K562 (cell line): ENCODE measurements at regions not wholly inside any gene's neighbourhood (a gene's known extent, or its start where the extent isn't known, plus 50 kb on each side); places are given as distances from the start of the nearest gene placed in this dataset.

Source experiments
- ATAC-seq: fragments of 200-7000 bp; cut with Tn5 transposase; 3 replicates; pipeline ENCODE4 v1.9.1; 2020; ENCODE audit warnings: moderate library complexity
- BruUV-seq: library from RNA; stranded (reverse); fragments of 400-500 nt; replicated peaks from 2 replicates; lab custom pipeline; 2021; lab: Mats Ljungman, UMichigan
- CTCF ChIA-PET: fragments of 300-600 bp; formaldehyde crosslinking; extraction: SDS; loops from one replicate; lab custom pipeline; 2021; ENCODE audit warnings: low intra/inter-chr PET ratio; lab: Yijun Ruan, JAX
- POLR2A ChIA-PET: fragments of 300-600, 350-650 bp; sonication (Branson Sonifier 250); formaldehyde crosslinking; extraction: SDS; loops from one replicate; lab custom pipeline; 2021; ENCODE audit warnings: antibody characterized with exemption, inconsistent platforms; lab: Yijun Ruan, JAX
- DNase-seq, 4 experiments: peaks; one replicate each; pipeline versions ENCODE4 v3.0.0 to v3.0.0-alpha.2; 2011 to 2018; ENCODE audit warnings: low spot score in 3 of 4, mixed read lengths in 3 of 4; ENCODE audit errors: extremely low read depth in 1 of 4
- FAIRE-seq: peaks from 2 replicates; lab custom pipeline; 2011; peaks lifted over from hg19 to GRCh38; lab: Jason Lieb, UNC
- H2AFZ ChIP-seq: 2 replicates; pipeline ENCODE4 v1.6.0; 2011; ENCODE audit warnings: low read depth, low read length, control low read depth, inconsistent platforms
- H3K27ac ChIP-seq: fragments of 200-600 bp; 3 replicates; pipeline ENCODE4 v1.8.0; 2011; ENCODE audit warnings: low read depth, mild to moderate bottlenecking, control low read depth, inconsistent platforms, low read length, moderate library complexity, mixed read lengths; ENCODE audit errors: extremely low read depth
- H3K27me3 ChIP-seq, 2 experiments: fragments of 300-600 bp in 1 of 2; 2 replicates in 1 of 2; 3 replicates in 1 of 2; pipeline versions ENCODE4 v1.6.0 to v1.8.0; 2011; ENCODE audit warnings: inconsistent platforms in 2 of 2, low read length in 2 of 2, mild to moderate bottlenecking in 1 of 2, mixed read lengths in 1 of 2, moderate library complexity in 1 of 2; ENCODE audit not compliant: control insufficient read depth in 2 of 2, insufficient read depth in 2 of 2
- H3K36me3 ChIP-seq: fragments of 300-600 bp; 3 replicates; pipeline ENCODE4 v1.8.0; 2011; ENCODE audit warnings: mild to moderate bottlenecking, low read length, inconsistent platforms; ENCODE audit not compliant: control insufficient read depth, insufficient read depth
- H3K4me1 ChIP-seq, 2 experiments: fragments of 200-600 bp in 1 of 2; replicated peaks in 1 of 2; 2 replicates in 1 of 2; 3 replicates in 1 of 2; pipeline versions ENCODE4 v1.5.1 to v1.8.0; 2011; ENCODE audit warnings: inconsistent platforms in 2 of 2, low read length in 2 of 2, mild to moderate bottlenecking in 1 of 2, mixed read lengths in 1 of 2, moderate library complexity in 1 of 2; ENCODE audit not compliant: control insufficient read depth in 2 of 2, insufficient read depth in 2 of 2
- H3K4me2 ChIP-seq: 2 replicates; pipeline ENCODE4 v1.6.1; 2011; ENCODE audit warnings: low read length, control low read depth, inconsistent platforms, mixed read lengths; ENCODE audit not compliant: insufficient read depth
- H3K4me3 ChIP-seq: fragments of 200-600 bp; sonication (generic), shearing (Covaris generic); 2 replicates; pipeline ENCODE4 v1.5.1; 2016; ENCODE audit warnings: control low read depth, inconsistent platforms
- H3K79me2 ChIP-seq: fragments of 200-600 bp; 3 replicates; pipeline ENCODE4 v1.8.0; 2011; ENCODE audit warnings: low read length, inconsistent platforms; ENCODE audit not compliant: control insufficient read depth, insufficient read depth
- H3K9ac ChIP-seq, 2 experiments: 2 replicates each; pipeline versions ENCODE4 v1.6.0 to v1.6.1; 2011; ENCODE audit warnings: low read depth in 2 of 2, low read length in 2 of 2, control low read depth in 1 of 2, inconsistent platforms in 1 of 2, mild to moderate bottlenecking in 1 of 2, mixed read lengths in 1 of 2; ENCODE audit not compliant: insufficient read depth in 1 of 2
- H3K9me1 ChIP-seq: one replicate; pipeline ENCODE4 v1.6.0; 2011; ENCODE audit warnings: inconsistent platforms, mild to moderate bottlenecking, low read length, moderate library complexity; ENCODE audit not compliant: control insufficient read depth, insufficient read depth
- H3K9me3 ChIP-seq: replicated peaks from 2 replicates; pipeline ENCODE4 v1.5.1; 2011; ENCODE audit warnings: low read depth, low read length, inconsistent platforms; ENCODE audit not compliant: control insufficient read depth, insufficient read depth
- H4K20me1 ChIP-seq: replicated peaks from 2 replicates; pipeline ENCODE4 v1.6.1; 2011; ENCODE audit warnings: low read length, inconsistent platforms, mixed read lengths; ENCODE audit not compliant: control insufficient read depth, insufficient read depth
- CHD4 ChIP-seq: fragments of 200-600 bp; sonication (generic); IDR thresholded peaks from 3 replicates; pipeline ENCODE4 v1.6.1; 2012; ENCODE audit warnings: low read depth, mild to moderate bottlenecking, mixed read lengths, low read length, inconsistent platforms; ENCODE audit not compliant: insufficient read depth, insufficient replicate concordance, poor library complexity, severe bottlenecking
- COPS2 ChIP-seq: fragments of 450-650 bp; conservative IDR thresholded peaks from 2 replicates; pipeline ENCODE4 v1.6.1; 2016; ENCODE audit warnings: mild to moderate bottlenecking, moderate library complexity
- DPF2 ChIP-seq: fragments of 450-650 bp; IDR thresholded peaks from 2 replicates; pipeline ENCODE4 v1.6.1; 2016
- ELK1 ChIP-seq: sonication (generic); formaldehyde crosslinking; IDR thresholded peaks from 2 replicates; pipeline ENCODE4 v1.8.1; 2022; ENCODE audit warnings: missing genetic modification reagents
- ESRRB ChIP-seq: fragments of 250-450 bp; sonication (Bioruptor Pico); IDR thresholded peaks from 2 replicates; pipeline ENCODE4 v1.5.0; 2020; ENCODE audit warnings: mild to moderate bottlenecking, moderate library complexity, borderline replicate concordance
- ETS2 ChIP-seq: IDR thresholded peaks from 2 replicates; pipeline ENCODE4 v1.6.1; 2016; ENCODE audit warnings: borderline replicate concordance, missing genetic modification characterization, mild to moderate bottlenecking, moderate library complexity, missing compliant biosample characterization; ENCODE audit not compliant: poor library complexity, severe bottlenecking
- HCFC1 ChIP-seq: IDR thresholded peaks from 2 replicates; pipeline ENCODE4 v1.6.1; 2012; ENCODE audit warnings: low read depth, low read length, improper control_type of control experiment
- HDAC1 ChIP-seq, 2 experiments: fragments of 450-650 bp; IDR thresholded peaks; 2 replicates each; pipeline ENCODE4 v1.6.1; 2016 to 2017; ENCODE audit warnings: inconsistent platforms in 1 of 2, mild to moderate bottlenecking in 1 of 2, moderate library complexity in 1 of 2
- NR1H2 ChIP-seq: sonication (generic); formaldehyde crosslinking; IDR thresholded peaks from 2 replicates; pipeline ENCODE4 v1.4.0; 2020; ENCODE audit warnings: mild to moderate bottlenecking, missing genetic modification reagents
- RBM17 ChIP-seq: fragments of 200-400 bp; formaldehyde crosslinking; IDR thresholded peaks from 2 replicates; pipeline ENCODE4 v1.6.1; 2017; ENCODE audit warnings: low read depth, mild to moderate bottlenecking, low read length, borderline replicate concordance
- SRSF7 ChIP-seq: fragments of 200-400 bp; formaldehyde crosslinking; optimal IDR thresholded peaks from 2 replicates; pipeline ENCODE3; 2017; ENCODE audit warnings: mild to moderate bottlenecking, low read depth, low read length
- YY1 ChIP-seq, 3 experiments: IDR thresholded peaks; 2 replicates each; pipeline ENCODE4 v1.6.1; 2011; ENCODE audit warnings: low read length in 2 of 3, mild to moderate bottlenecking in 2 of 3, moderate library complexity in 2 of 3, borderline replicate concordance in 1 of 3, control low read depth in 1 of 3, low read depth in 1 of 3; ENCODE audit not compliant: insufficient read depth in 3 of 3, insufficient replicate concordance in 2 of 3, control insufficient read depth in 1 of 3, insufficient read length in 1 of 3; ENCODE audit errors: extremely low read depth in 1 of 3
- ZNF253 ChIP-seq: fragments of 250-450 bp; sonication (Bioruptor Pico); conservative IDR thresholded peaks from 2 replicates; pipeline ENCODE4 v1.6.1; 2021; ENCODE audit warnings: mild to moderate bottlenecking
- ZNF444 ChIP-seq: fragments of 250-450 bp; sonication (Bioruptor Pico); IDR thresholded peaks from 2 replicates; pipeline ENCODE4 v1.4.0; 2020; ENCODE audit warnings: mild to moderate bottlenecking, moderate library complexity
- WGBS: fragments of 100-300 bp; shearing (Covaris generic); methylation state at CpG from one replicate; pipeline ENCODE4 v1.1.6; 2016; ENCODE audit warnings: low coverage, mixed read lengths; ENCODE audit not compliant: insufficient coverage; ENCODE audit errors: missing lambda C conversion rate; 5-methylcytosine and 5-hydroxymethylcytosine counted together
- in situ Hi-C: fragments of 300-500 bp; cut with MboI; formaldehyde crosslinking; loops from 4 replicates; pipeline ENCODE4 v1.15.0; 2018; ENCODE audit warnings: inconsistent platforms, mixed read lengths
- intact Hi-C: fragments of 100-400 bp; cut with micrococcal nuclease; formaldehyde crosslinking; loops from 2 replicates; pipeline ENCODE4 v1.14.2; 2022

GRCh38 chr10:43842072-43842471, 193.4 kb upstream of the ZNF32 start:
- FAIRE-seq = no peak
- Histone ChIP-seq H3K36me3 (no peaks in the 10 kb centered on the region), H3K79me2 (no peaks in the 10 kb centered on the region), H3K4me1 (no peaks in the 10 kb centered on the region), H3K9me3 (no peaks in the 10 kb centered on the region), H3K27me3 (peaks cover 0 to 10% of the 10 kb centered on the region in 2 experiments; a peak in 1 of 5 replicates), H3K9me1 (no peaks in the 10 kb centered on the region), H2AFZ (no peak overlapping the region), H3K4me3 (no peak overlapping the region), H3K9ac (no peak overlapping the region), H3K4me2 (no peak overlapping the region), H4K20me1 (no peaks in the 10 kb centered on the region), H3K27ac (no peak overlapping the region)
- WGBS = 2% methylated on average over 6 of the region's 6 CpGs
- DNase-seq = no peak
- intact Hi-C loops (no loop called here), in situ Hi-C loops (no loop called here)
- no TSS peak for BruUV-seq
- CTCF ChIA-PET = no interaction called here
- POLR2A ChIA-PET = no interaction called here
- ATAC-seq = no peak
- TF ChIP-seq YY1 (IDR thresholded peaks at IDR 0.05; ENCODE audit: borderline replicate concordance in 1 of 3, control insufficient read depth in 1 of 3, extremely low read depth in 1 of 3, insufficient read depth in 3 of 3, insufficient read length in 1 of 3, insufficient replicate concordance in 2 of 3, low read depth in 1 of 3, low read length in 2 of 3) (no peak), ETS2 (tag) (no peak), ELK1 (no peak), ESRRB (CRISPR knock-in tag) (no peak), HCFC1 (no peak), RBM17 (no peak), ZNF253 (no peak), ZNF444 (CRISPR knock-in tag) (no peak), COPS2 (no peak), DPF2 (no peak), SRSF7 (no peak), NR1H2 (CRISPR knock-in tag) (no peak), CHD4 (no peak), HDAC1 (IDR thresholded peaks at IDR 0.05) (no peak)
